ENCODE measurements at regions not wholly inside any gene's neighbourhood (a gene's known extent, or its start where the extent isn't known, plus 50 kb on each side); places are given as distances from the start of the nearest gene placed in this dataset.

DNA sequence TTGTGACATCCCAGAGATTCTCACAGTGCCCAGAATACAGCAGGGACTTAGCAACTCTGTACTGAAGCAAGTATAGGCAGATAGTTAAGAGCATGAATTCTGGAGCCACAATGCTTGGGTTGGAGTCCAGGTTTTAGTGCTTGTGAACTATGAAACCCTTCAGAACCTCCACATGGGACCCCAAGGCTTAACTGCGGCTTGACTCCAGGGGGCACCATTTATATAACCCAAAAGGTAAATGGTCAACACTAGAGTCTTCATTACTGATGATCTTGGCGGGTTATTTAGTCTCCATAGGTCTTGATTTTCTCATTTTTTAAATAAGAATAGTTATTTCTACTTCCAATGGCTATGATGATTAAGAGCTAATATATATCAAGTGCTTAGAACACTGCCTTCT is 390.3 kb downstream of the TAF11L14 start:
- WGBS, 2 experiments (ENCODE audit: low coverage in 1 of 2, low lambda C conversion rate in 2 of 2, missing lambda C conversion rate in 2 of 2) = 19 to 31% methylated on average over 2 of the region's 2 CpGs
- Histone ChIP-seq H4K20me1 (ENCODE audit: insufficient read depth) (no peaks in the 10 kb centered on the region), H3K4me2 (ENCODE audit: unreplicated experiment) (no peak overlapping the region), H3K9me3 (ENCODE audit: low read depth) (no peaks in the 10 kb centered on the region), H3K9me2 (ENCODE audit: insufficient read depth) (no peaks in the 10 kb centered on the region), H3K27me3 (replicated peaks; ENCODE audit: insufficient read depth) (no peaks in the 10 kb centered on the region), H3K4me3 (no peak overlapping the region), H3K79me2 (ENCODE audit: insufficient read depth) (no peaks in the 10 kb centered on the region), H3K36me3 (ENCODE audit: low read depth) (no peaks in the 10 kb centered on the region), H3K4me1 (ENCODE audit: insufficient read depth) (no peaks in the 10 kb centered on the region), H3K9ac (no peak overlapping the region), H3K27ac (no peak overlapping the region), H2AFZ (no peak overlapping the region), H3F3A (ENCODE audit: insufficient read depth) (no peaks in the 10 kb centered on the region)
- TF ChIP-seq EZH2 (IDR thresholded peaks at IDR 0.05; ENCODE audit: insufficient read depth, poor library complexity, severe bottlenecking) (no peak), EZH2phosphoT487 (IDR thresholded peaks at IDR 0.05; ENCODE audit: insufficient read depth, low read depth) (no peak)
- DNase-seq = no peak
- in situ Hi-C loops (cut with MboI) = no loop called here

DNA sequence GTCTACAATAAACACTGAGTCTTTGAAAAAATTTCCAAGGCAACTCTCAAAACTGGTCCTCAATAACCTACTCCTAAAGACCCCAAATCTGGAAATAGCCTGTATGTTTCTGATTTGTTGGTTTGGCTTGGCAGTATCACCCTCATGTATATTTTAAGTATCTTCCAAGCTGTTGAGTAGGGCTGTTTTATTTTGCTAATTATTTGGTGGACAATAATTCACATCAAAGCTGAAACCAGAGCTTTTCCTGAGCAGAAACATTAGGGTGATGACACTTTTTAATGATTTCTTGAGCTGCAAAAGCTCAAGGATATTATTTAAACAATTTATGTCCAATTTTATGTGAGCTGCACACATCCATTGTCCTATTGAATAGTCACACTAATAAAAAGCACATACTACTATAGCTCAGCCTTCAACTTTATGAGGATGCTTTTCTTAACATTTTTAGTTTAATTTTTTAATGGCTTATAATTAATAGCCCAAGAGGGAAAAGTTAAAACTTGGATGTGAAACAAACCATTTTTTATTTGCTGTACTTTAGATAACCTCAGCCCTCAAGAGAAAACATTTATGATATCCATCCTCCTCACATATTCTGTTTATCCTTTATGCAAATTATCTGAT is 393.1 kb downstream of the TAF11L14 start:
- no peaks in the 10 kb centered on the region for H3K79me2 ChIP-seq (ENCODE audit: insufficient read depth)
- in situ Hi-C loops (cut with MboI) = no loop called here
- H3K9me2 ChIP-seq (ENCODE audit: insufficient read depth) = no peaks in the 10 kb centered on the region
- TF ChIP-seq EZH2 (IDR thresholded peaks at IDR 0.05; ENCODE audit: insufficient read depth, poor library complexity, severe bottlenecking) (no peak), EZH2phosphoT487 (IDR thresholded peaks at IDR 0.05; ENCODE audit: insufficient read depth, low read depth) (no peak)
- H3K9me3 ChIP-seq (ENCODE audit: low read depth) = no peaks in the 10 kb centered on the region
- no peaks in the 10 kb centered on the region for H3K27me3 ChIP-seq (replicated peaks; ENCODE audit: insufficient read depth)
- H3K36me3 ChIP-seq (ENCODE audit: low read depth) = no peaks in the 10 kb centered on the region
- no peak overlapping the region for H3K4me2 ChIP-seq (ENCODE audit: unreplicated experiment)
- no peaks in the 10 kb centered on the region for H3K4me1 ChIP-seq (ENCODE audit: insufficient read depth)
- no peak overlapping the region for H2AFZ ChIP-seq
- no peaks in the 10 kb centered on the region for H4K20me1 ChIP-seq (ENCODE audit: insufficient read depth)
- no peak overlapping the region for H3K4me3 ChIP-seq
- H3F3A ChIP-seq (ENCODE audit: insufficient read depth) = no peaks in the 10 kb centered on the region
- no peak for DNase-seq
- no peak overlapping the region for H3K27ac ChIP-seq
- no peak overlapping the region for H3K9ac ChIP-seq

DNA sequence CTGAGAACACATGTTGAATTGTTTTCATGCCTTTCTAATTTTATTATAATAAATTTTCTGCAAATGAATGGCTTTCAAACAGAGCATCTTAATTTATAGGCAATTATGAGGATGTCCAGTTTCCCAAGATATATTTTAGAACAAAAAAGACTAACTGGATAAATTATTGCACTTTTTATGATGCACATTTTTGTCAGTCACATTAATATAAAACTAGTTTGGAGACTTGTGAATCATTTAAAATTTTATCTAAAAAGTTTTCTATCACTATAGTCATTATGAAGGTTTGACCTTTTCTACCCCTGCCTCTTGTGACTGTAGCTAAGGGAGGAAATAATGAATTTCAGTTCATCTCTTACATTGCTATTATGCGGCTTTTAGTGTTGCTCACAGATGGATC is 393.8 kb downstream of the TAF11L14 start:
- WGBS, 2 experiments (ENCODE audit: low coverage in 1 of 2, low lambda C conversion rate in 2 of 2, missing lambda C conversion rate in 2 of 2) = 69 to 75% methylated on average over 1 of the region's 1 CpG
- DNase-seq = no peak
- Histone ChIP-seq H3K27me3 (replicated peaks; ENCODE audit: insufficient read depth) (no peaks in the 10 kb centered on the region), H3K4me1 (ENCODE audit: insufficient read depth) (no peaks in the 10 kb centered on the region), H3K36me3 (ENCODE audit: low read depth) (no peaks in the 10 kb centered on the region), H2AFZ (no peak overlapping the region), H3K9me2 (ENCODE audit: insufficient read depth) (no peaks in the 10 kb centered on the region), H3K4me3 (no peak overlapping the region), H4K20me1 (ENCODE audit: insufficient read depth) (no peaks in the 10 kb centered on the region), H3K4me2 (ENCODE audit: unreplicated experiment) (no peak overlapping the region), H3K9ac (no peak overlapping the region), H3K9me3 (ENCODE audit: low read depth) (no peaks in the 10 kb centered on the region), H3K79me2 (ENCODE audit: insufficient read depth) (no peaks in the 10 kb centered on the region), H3F3A (ENCODE audit: insufficient read depth) (no peaks in the 10 kb centered on the region), H3K27ac (no peak overlapping the region)
- TF ChIP-seq EZH2phosphoT487 (IDR thresholded peaks at IDR 0.05; ENCODE audit: insufficient read depth, low read depth) (no peak), EZH2 (IDR thresholded peaks at IDR 0.05; ENCODE audit: insufficient read depth, poor library complexity, severe bottlenecking) (no peak)
- in situ Hi-C loops (cut with MboI) = no loop called here

DNA sequence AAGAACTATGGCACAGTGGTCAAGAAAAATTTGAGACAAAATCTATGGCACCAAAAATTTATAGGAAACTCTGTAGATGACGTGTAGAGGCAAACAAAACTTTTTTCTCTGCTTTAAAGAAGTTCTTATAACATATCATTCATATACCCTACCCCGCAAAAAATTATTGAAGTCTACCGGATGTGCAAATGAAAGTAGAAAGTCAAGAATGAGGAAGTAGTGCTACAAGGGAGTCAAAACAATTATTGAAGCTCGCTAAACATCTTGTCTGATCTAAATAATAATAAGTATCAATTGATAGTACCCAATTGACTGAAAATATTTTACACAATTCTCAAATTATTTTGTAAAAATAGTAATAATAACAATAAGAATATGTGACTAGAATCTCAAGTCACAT is 398.5 kb downstream of the TAF11L14 start:
- no peak for DNase-seq
- no peak overlapping the region for H2AFZ ChIP-seq
- no peaks in the 10 kb centered on the region for H3F3A ChIP-seq (ENCODE audit: insufficient read depth)
- no peaks in the 10 kb centered on the region for H3K4me1 ChIP-seq (ENCODE audit: insufficient read depth)
- H3K9me3 ChIP-seq (ENCODE audit: low read depth) = no peaks in the 10 kb centered on the region
- no peak overlapping the region for H3K4me3 ChIP-seq
- H3K27ac ChIP-seq = no peak overlapping the region
- no peak for TF ChIP-seq EZH2phosphoT487 (IDR thresholded peaks at IDR 0.05; ENCODE audit: insufficient read depth, low read depth)
- TF ChIP-seq EZH2 (IDR thresholded peaks at IDR 0.05; ENCODE audit: insufficient read depth, poor library complexity, severe bottlenecking) = no peak
- no peaks in the 10 kb centered on the region for H3K79me2 ChIP-seq (ENCODE audit: insufficient read depth)
- H4K20me1 ChIP-seq (ENCODE audit: insufficient read depth) = no peaks in the 10 kb centered on the region
- H3K9me2 ChIP-seq (ENCODE audit: insufficient read depth) = no peaks in the 10 kb centered on the region
- H3K4me2 ChIP-seq (ENCODE audit: unreplicated experiment) = no peak overlapping the region
- no peaks in the 10 kb centered on the region for H3K27me3 ChIP-seq (replicated peaks; ENCODE audit: insufficient read depth)
- 47 to 53% methylated on average over 4 of the region's 4 CpGs for WGBS, 2 experiments (ENCODE audit: low coverage in 1 of 2, low lambda C conversion rate in 2 of 2, missing lambda C conversion rate in 2 of 2)
- no peak overlapping the region for H3K9ac ChIP-seq
- in situ Hi-C loops (cut with MboI) = no loop called here
- H3K36me3 ChIP-seq (ENCODE audit: low read depth) = no peaks in the 10 kb centered on the region

- Histone ChIP-seq H3K4me2 (ENCODE audit: unreplicated experiment) (no peak overlapping the region), H3K9me3 (ENCODE audit: low read depth) (no peaks in the 10 kb centered on the region), H4K20me1 (ENCODE audit: insufficient read depth) (no peaks in the 10 kb centered on the region), H3K4me3 (no peak overlapping the region), H3K27me3 (replicated peaks; ENCODE audit: insufficient read depth) (no peaks in the 10 kb centered on the region), H3K79me2 (ENCODE audit: insufficient read depth) (no peaks in the 10 kb centered on the region), H3F3A (ENCODE audit: insufficient read depth) (no peaks in the 10 kb centered on the region), H3K9me2 (ENCODE audit: insufficient read depth) (no peaks in the 10 kb centered on the region), H2AFZ (no peak overlapping the region), H3K36me3 (ENCODE audit: low read depth) (no peaks in the 10 kb centered on the region), H3K27ac (no peak overlapping the region), H3K4me1 (ENCODE audit: insufficient read depth) (no peaks in the 10 kb centered on the region), H3K9ac (no peak overlapping the region)
- in situ Hi-C loops (cut with MboI) = no loop called here
- DNase-seq = no peak
- TF ChIP-seq EZH2 (IDR thresholded peaks at IDR 0.05; ENCODE audit: insufficient read depth, poor library complexity, severe bottlenecking) = no peak
- TF ChIP-seq EZH2phosphoT487 (IDR thresholded peaks at IDR 0.05; ENCODE audit: insufficient read depth, low read depth) = no peak
- 29 to 36% methylated on average over 2 of the region's 2 CpGs for WGBS, 2 experiments (ENCODE audit: low coverage in 1 of 2, low lambda C conversion rate in 2 of 2, missing lambda C conversion rate in 2 of 2)
Measured at GRCh38 chr5:18036531-18036930, 402.3 kb downstream of the TAF11L14 start.
